Endothelial cell of umbilical vein (primary cell): ENCODE measurements at regions not wholly inside any gene's neighbourhood (a gene's known extent, or its start where the extent isn't known, plus 50 kb on each side); places are given as distances from the start of the nearest gene placed in this dataset.

Source experiments
- BruUV-seq: library from RNA; stranded (reverse); fragments of 400-500 nt; replicated peaks from 2 replicates; lab custom pipeline; 2021; lab: Mats Ljungman, UMichigan
- CTCF ChIA-PET: fragments of 300-600, 350-600 bp; sonication (Branson Sonifier 250); formaldehyde crosslinking; loops from one replicate; lab custom pipeline; 2021; ENCODE audit warnings: antibody characterized with exemption, inconsistent platforms; lab: Charles Lee
- POLR2A ChIA-PET: fragments of 300-600, 350-600 bp; sonication (Branson Sonifier 250); formaldehyde crosslinking; loops from one replicate; lab custom pipeline; 2021; ENCODE audit warnings: antibody characterized with exemption, inconsistent platforms; lab: Charles Lee
- DNase-seq: peaks from one replicate; pipeline ENCODE4 v3.0.0-alpha.2; 2011; ENCODE audit warnings: low read depth, low spot score
- FAIRE-seq: peaks from 2 replicates; lab custom pipeline; 2011; peaks lifted over from hg19 to GRCh38; lab: Jason Lieb, UNC
- H2AFZ ChIP-seq: 2 replicates; pipeline ENCODE4 v1.6.0; 2012; ENCODE audit warnings: low read depth, low read length, control low read depth, inconsistent platforms
- H3K27ac ChIP-seq: 2 replicates; pipeline ENCODE4 v1.5.1; 2011; ENCODE audit warnings: low read depth, mild to moderate bottlenecking, control low read depth, low read length, moderate library complexity; ENCODE audit not compliant: insufficient read depth
- H3K27me3 ChIP-seq, 2 experiments: 2 replicates each; pipeline versions ENCODE4 v1.6.0 to v1.6.1; 2011; ENCODE audit warnings: low read length in 2 of 2, mixed read lengths in 1 of 2; ENCODE audit not compliant: control insufficient read depth in 2 of 2, insufficient read depth in 2 of 2
- H3K36me3 ChIP-seq, 2 experiments: 2 replicates in 1 of 2; 3 replicates in 1 of 2; pipeline ENCODE4 v1.5.1; 2011; ENCODE audit warnings: low read length in 2 of 2, mild to moderate bottlenecking in 1 of 2, moderate library complexity in 1 of 2; ENCODE audit not compliant: control insufficient read depth in 2 of 2, insufficient read depth in 2 of 2; ENCODE audit errors: extremely low read depth in 1 of 2
- H3K4me1 ChIP-seq: 3 replicates; pipeline ENCODE4 v1.5.1; 2011; ENCODE audit warnings: mild to moderate bottlenecking, low read length; ENCODE audit not compliant: control insufficient read depth, insufficient read depth; ENCODE audit errors: extremely low read depth
- H3K4me2 ChIP-seq: 2 replicates; pipeline ENCODE4 v1.6.1; 2011; ENCODE audit warnings: low read length, control low read depth, mixed read lengths; ENCODE audit not compliant: insufficient read depth
- H3K4me3 ChIP-seq, 3 experiments: fragments of 200-600 bp in 1 of 3; sonication (generic), shearing (Covaris generic) in 1 of 3; replicated peaks in 1 of 3; 2 replicates each; pipeline ENCODE4 v1.5.1; 2011 to 2016; ENCODE audit warnings: control low read depth in 3 of 3, low read length in 3 of 3, mild to moderate bottlenecking in 2 of 3, inconsistent platforms in 1 of 3, low read depth in 1 of 3, moderate library complexity in 1 of 3; ENCODE audit not compliant: insufficient read depth in 1 of 3
- H3K79me2 ChIP-seq: 2 replicates; pipeline ENCODE4 v1.6.0; 2012; ENCODE audit warnings: low read length, inconsistent platforms; ENCODE audit not compliant: control insufficient read depth, insufficient read depth
- H3K9ac ChIP-seq: replicated peaks from 2 replicates; pipeline ENCODE3; 2011; ENCODE audit warnings: low read length, control low read depth; ENCODE audit not compliant: insufficient read depth; ENCODE audit errors: extremely low read depth
- H3K9me1 ChIP-seq: replicated peaks from 3 replicates; pipeline ENCODE4 v1.6.0; 2011; ENCODE audit warnings: mild to moderate bottlenecking, low read length; ENCODE audit not compliant: control insufficient read depth, insufficient read depth; ENCODE audit errors: extremely low read depth
- H3K9me3 ChIP-seq: replicated peaks from 2 replicates; pipeline ENCODE4 v1.5.1; 2012; ENCODE audit warnings: low read length, inconsistent platforms; ENCODE audit not compliant: control insufficient read depth, insufficient read depth
- H4K20me1 ChIP-seq: replicated peaks from 2 replicates; pipeline ENCODE3; 2011; ENCODE audit warnings: mild to moderate bottlenecking, low read length; ENCODE audit not compliant: control insufficient read depth, insufficient read depth; ENCODE audit errors: extremely low read depth
- CTCF ChIP-seq, 2 donors: IDR thresholded peaks; 1 replicate in 1 of 2; 2 replicates in 1 of 2; pipeline ENCODE4 v1.5.1; 2011; ENCODE audit warnings: low read length in 2 of 2, mild to moderate bottlenecking in 2 of 2, moderate library complexity in 2 of 2, control low read depth in 1 of 2, inconsistent platforms in 1 of 2, low read depth in 1 of 2; ENCODE audit not compliant: insufficient read depth in 1 of 2; ENCODE audit errors: extremely low read depth in 1 of 2
- EZH2 ChIP-seq: IDR thresholded peaks from 2 replicates; pipeline ENCODE4 v1.6.1; 2012; ENCODE audit warnings: borderline replicate concordance, low read depth, mild to moderate bottlenecking, moderate library complexity, low read length, inconsistent platforms; ENCODE audit not compliant: severe bottlenecking
- FOS ChIP-seq: IDR thresholded peaks from 2 replicates; pipeline ENCODE4 v1.6.1; 2011; ENCODE audit warnings: mild to moderate bottlenecking, low read length, moderate library complexity, borderline replicate concordance; ENCODE audit not compliant: insufficient read depth
- GATA2 ChIP-seq: IDR thresholded peaks from 2 replicates; pipeline ENCODE4 v1.7.0; 2011; ENCODE audit warnings: low read depth, mild to moderate bottlenecking, moderate library complexity, mixed read lengths, low read length; ENCODE audit not compliant: insufficient read length, insufficient read depth
- MYC ChIP-seq: IDR thresholded peaks from one replicate; pipeline ENCODE4 v1.6.1; 2011; ENCODE audit warnings: mild to moderate bottlenecking, low read depth, low read length
- POLR2A ChIP-seq: IDR thresholded peaks from 2 replicates; pipeline ENCODE4 v1.6.1; 2012; ENCODE audit warnings: low read depth, mild to moderate bottlenecking, control low read depth, low read length
- POLR2AphosphoS5 ChIP-seq: IDR thresholded peaks from 2 replicates; pipeline ENCODE4 v1.6.1; 2012; ENCODE audit warnings: low read depth, mild to moderate bottlenecking, control low read depth, low read length, moderate library complexity; ENCODE audit not compliant: insufficient read depth
- dilution Hi-C: fragments of 300-500 bp; cut with MboI; formaldehyde crosslinking; loops from one replicate; pipeline ENCODE4 v1.15.0; 2019; ENCODE audit warnings: low sequenced_read_pairs; ENCODE audit not compliant: extremely low pct_ligation_motif_present
- intact Hi-C: fragments of 100-400 bp; cut with micrococcal nuclease; formaldehyde crosslinking; loops from one replicate; pipeline ENCODE4 v1.10.0; 2022
- TF ChIP-seq, protein P1 (sequence below): IDR thresholded peaks from 2 replicates; pipeline ENCODE4 v1.6.1; 2011; ENCODE audit not compliant: insufficient read depth, insufficient read length

DNA sequence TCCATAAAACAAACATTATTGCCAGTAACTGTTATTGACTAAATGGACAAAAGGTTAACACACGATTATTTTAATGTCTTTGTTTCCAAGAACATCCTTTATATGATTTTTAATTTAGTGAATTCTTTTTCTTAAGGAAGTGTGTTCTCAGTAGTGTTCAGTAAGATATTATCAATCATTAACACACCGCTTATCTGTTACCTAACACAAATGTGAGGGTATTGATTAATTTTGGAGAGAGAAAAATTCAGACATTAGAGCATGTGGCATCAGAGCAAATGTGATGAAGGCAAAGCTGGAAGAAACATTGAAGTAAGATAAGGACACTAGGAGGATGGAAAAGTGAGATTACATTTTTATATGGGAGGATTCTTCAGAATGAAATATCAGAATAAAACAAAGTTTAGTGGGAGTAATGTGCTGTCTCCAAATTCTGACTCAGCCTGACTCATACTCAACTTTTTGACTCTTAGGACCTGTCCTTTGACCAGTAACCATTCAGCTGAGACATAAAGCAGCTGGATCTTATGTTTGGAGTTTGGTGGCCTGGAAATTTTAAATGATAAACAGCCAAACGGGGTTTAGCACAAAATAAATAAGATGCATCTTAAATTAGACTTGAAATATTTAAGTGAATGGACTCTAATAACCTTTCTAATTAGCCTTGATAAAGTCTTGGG, 348.6 kb downstream of the CD109 start:
- DNase-seq: no peak
- H3K27ac ChIP-seq: no peak overlapping the region
- no peak overlapping the region for H3K4me2 ChIP-seq
- no peak overlapping the region for H2AFZ ChIP-seq
- dilution Hi-C loops (no loop called here), intact Hi-C loops (no loop called here)
- BruUV-seq: no TSS peak
- H3K9me1 ChIP-seq: no peaks in the 10 kb centered on the region
- CTCF ChIA-PET: no interaction called here
- no peak overlapping the region for H3K9ac ChIP-seq
- no peak for FAIRE-seq
- TF ChIP-seq FOS (peak; percentile 5), EZH2 (no peak), CTCF (IDR thresholded peaks at IDR 0.05; ENCODE audit: extremely low read depth in 1 of 2, insufficient read depth in 1 of 2, low read depth in 1 of 2, low read length in 2 of 2) (no peak), POLR2A (no peak), GATA2 (no peak)
- no peak overlapping the region for H3K4me3 ChIP-seq
- H3K27me3 ChIP-seq: no peaks in the 10 kb centered on the region
- H3K4me1 ChIP-seq: no peaks in the 10 kb centered on the region
- POLR2A ChIA-PET: no interaction called here
- H3K79me2 ChIP-seq: no peaks in the 10 kb centered on the region
- no peaks in the 10 kb centered on the region for H3K9me3 ChIP-seq
- no peaks in the 10 kb centered on the region for H4K20me1 ChIP-seq
- H3K36me3 ChIP-seq: no peaks in the 10 kb centered on the region

DNA sequence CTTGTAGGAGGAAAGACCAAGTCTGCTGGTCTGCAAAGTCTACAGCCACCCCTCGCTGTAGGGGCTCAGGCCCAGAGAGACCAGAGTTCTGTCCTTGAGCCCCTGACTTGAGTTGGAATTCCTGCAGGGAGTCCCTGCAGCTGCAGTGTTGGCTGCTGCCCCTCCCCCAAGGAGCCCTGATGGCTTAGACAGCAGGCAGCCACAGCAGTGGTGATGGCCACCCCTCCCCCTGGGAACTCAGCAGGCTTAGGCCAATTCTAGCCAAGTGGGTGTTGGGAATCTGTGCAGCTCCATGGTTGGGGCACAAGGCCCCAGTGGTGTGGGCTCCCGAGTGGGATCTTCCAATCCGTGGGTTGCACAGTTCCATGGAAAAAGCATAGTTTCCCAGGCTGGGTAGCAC, 345.4 kb downstream of the CD109 start:
- Histone ChIP-seq H3K79me2 (no peaks in the 10 kb centered on the region), H3K9ac (no peak overlapping the region), H3K27me3 (no peaks in the 10 kb centered on the region), H3K9me3 (no peaks in the 10 kb centered on the region), H3K36me3 (no peaks in the 10 kb centered on the region), H3K9me1 (no peaks in the 10 kb centered on the region), H3K27ac (no peak overlapping the region), H2AFZ (no peak overlapping the region), H3K4me2 (no peak overlapping the region), H3K4me1 (no peaks in the 10 kb centered on the region), H4K20me1 (no peaks in the 10 kb centered on the region), H3K4me3 (no peak overlapping the region)
- TF ChIP-seq, protein P1, sequence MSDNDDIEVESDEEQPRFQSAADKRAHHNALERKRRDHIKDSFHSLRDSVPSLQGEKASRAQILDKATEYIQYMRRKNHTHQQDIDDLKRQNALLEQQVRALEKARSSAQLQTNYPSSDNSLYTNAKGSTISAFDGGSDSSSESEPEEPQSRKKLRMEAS: no peak
- TF ChIP-seq EZH2: no peak
- TF ChIP-seq POLR2AphosphoS5: no peak
- no peak for TF ChIP-seq FOS
- no peak for TF ChIP-seq GATA2
- TF ChIP-seq CTCF (IDR thresholded peaks at IDR 0.05; ENCODE audit: extremely low read depth in 1 of 2, insufficient read depth in 1 of 2, low read depth in 1 of 2, low read length in 2 of 2): no peak
- TF ChIP-seq MYC: no peak
- no peak for TF ChIP-seq POLR2A
- DNase-seq (no peak), FAIRE-seq (no peak)
- intact Hi-C loops (no loop called here), dilution Hi-C loops (no loop called here)
- POLR2A ChIA-PET: no interaction called here
- BruUV-seq: no TSS peak
- CTCF ChIA-PET: no interaction called here
